Duodenal mucosa (tissue), 2 donors: ENCODE measurements at regions not wholly inside any gene's neighbourhood (a gene's known extent, or its start where the extent isn't known, plus 50 kb on each side); places are given as distances from the start of the nearest gene placed in this dataset.

ENCODE experiments used
- H3K27ac ChIP-seq: one replicate; pipeline ENCODE4 v1.7.0; 2013; ENCODE audit warnings: low read depth, low read length
- H3K27me3 ChIP-seq, 2 donors: one replicate each; pipeline ENCODE4 v1.7.0; 2013; ENCODE audit warnings: low read length in 2 of 2, control low read depth in 1 of 2; ENCODE audit not compliant: insufficient read depth in 2 of 2, control insufficient read depth in 1 of 2
- H3K36me3 ChIP-seq, 2 donors: one replicate each; pipeline ENCODE4 v1.7.0; 2013; ENCODE audit warnings: low read length in 2 of 2, control low read depth in 1 of 2; ENCODE audit not compliant: insufficient read depth in 2 of 2, control insufficient read depth in 1 of 2
- H3K4me1 ChIP-seq, 2 donors: one replicate each; pipeline ENCODE4 v1.7.0; 2013; ENCODE audit warnings: low read length in 2 of 2, control low read depth in 1 of 2; ENCODE audit not compliant: insufficient read depth in 2 of 2, control insufficient read depth in 1 of 2
- H3K4me3 ChIP-seq, 2 donors: one replicate each; pipeline ENCODE4 v1.7.0; 2013; ENCODE audit warnings: low read length in 2 of 2, low read depth in 1 of 2
- H3K9ac ChIP-seq, 2 donors: one replicate each; pipeline ENCODE4 v1.7.0; 2013; ENCODE audit warnings: low read length in 2 of 2, low read depth in 1 of 2
- H3K9me3 ChIP-seq, 2 donors: one replicate each; pipeline ENCODE4 v1.7.0; 2013; ENCODE audit warnings: low read length in 2 of 2, control low read depth in 1 of 2; ENCODE audit not compliant: control insufficient read depth in 1 of 2

DNA sequence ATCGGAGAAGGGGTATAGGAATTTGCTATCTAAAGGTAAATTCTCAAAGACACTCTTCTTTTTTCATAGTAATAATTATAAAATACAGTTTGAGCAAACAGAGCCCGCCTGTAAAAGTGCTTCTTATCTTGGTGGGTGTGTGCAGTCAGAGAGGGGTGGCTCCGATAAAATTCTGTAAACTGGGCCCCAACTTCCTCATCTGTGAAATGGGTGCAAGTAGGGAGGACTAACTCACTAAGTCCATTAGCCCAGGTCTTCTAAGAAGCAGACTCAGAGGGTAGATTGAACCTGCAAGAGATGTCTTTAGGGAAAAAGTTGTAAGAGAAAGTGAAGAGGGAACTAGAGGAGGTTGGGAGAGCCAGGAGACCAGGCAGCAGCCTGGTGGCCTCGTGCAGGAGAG lies 245.8 kb upstream of the RREB1 start:
- no peak overlapping the region for H3K9ac ChIP-seq
- H3K27me3 ChIP-seq = no peaks in the 10 kb centered on the region
- H3K4me1 ChIP-seq = peaks cover 19 to 25% of the 10 kb centered on the region in 2 donors
- no peaks in the 10 kb centered on the region for H3K36me3 ChIP-seq
- no peaks in the 10 kb centered on the region for H3K9me3 ChIP-seq
- no peak overlapping the region for H3K27ac ChIP-seq
- no peak overlapping the region for H3K4me3 ChIP-seq

DNA sequence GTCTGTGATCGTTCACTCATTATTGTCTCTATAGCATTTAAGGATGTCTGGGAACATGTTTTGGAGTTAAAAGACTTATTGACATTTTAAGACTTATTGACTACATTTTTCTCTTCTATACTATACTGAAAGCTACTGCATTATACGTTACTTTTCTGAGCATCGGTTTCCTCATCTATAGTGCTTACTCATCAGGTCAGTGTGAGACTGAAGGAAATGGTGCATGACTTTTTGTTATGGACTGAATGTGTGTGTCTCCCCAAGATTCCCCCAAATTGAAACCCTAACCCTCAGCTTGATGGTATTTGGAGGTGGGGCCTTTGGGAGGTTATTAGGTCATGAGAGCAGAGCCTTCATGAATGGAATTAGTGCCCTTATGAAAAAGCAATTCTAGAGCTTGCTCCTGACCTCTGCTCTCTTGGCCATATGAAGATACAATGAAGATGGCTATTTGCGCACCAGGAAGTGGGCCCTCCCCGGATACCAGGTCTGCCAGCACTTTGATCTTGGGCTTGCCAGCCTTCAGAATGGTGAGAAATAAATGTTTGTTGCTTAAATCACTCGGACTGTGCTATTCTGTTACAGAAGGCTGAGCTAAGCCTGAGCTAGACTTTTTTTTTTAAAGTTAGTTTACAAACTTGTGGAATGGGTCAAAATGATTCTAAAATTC lies 243.7 kb upstream of the RREB1 start:
- no peaks in the 10 kb centered on the region for H3K9me3 ChIP-seq
- no peak overlapping the region for H3K27ac ChIP-seq
- peaks cover 5 to 10% of the 10 kb centered on the region in 2 donors for H3K4me1 ChIP-seq
- H3K36me3 ChIP-seq = no peaks in the 10 kb centered on the region
- no peak overlapping the region for H3K4me3 ChIP-seq
- H3K9ac ChIP-seq = no peak overlapping the region
- H3K27me3 ChIP-seq = no peaks in the 10 kb centered on the region

DNA sequence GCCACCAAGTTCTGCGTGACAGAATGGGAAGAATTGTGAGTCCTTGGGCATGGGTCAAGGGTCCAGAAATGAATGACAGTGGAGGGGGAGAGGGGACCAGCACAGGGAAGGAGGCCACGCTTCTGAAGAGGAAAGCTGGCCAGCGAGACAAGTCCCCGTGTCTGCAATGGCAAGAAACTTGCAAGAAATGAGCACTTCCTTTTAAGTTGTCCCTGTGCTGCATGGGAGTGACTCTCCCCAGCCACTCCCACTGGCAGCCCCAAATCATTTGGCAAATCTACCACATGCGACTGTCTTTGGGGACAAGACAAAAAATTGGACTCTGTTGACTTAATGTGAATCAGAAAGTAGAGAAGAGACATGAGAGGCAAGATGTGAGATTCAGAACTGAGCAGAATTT lies 242.2 kb upstream of the RREB1 start:
- H3K27me3 ChIP-seq = no peaks in the 10 kb centered on the region
- H3K4me3 ChIP-seq = no peak overlapping the region
- H3K4me1 ChIP-seq = peaks cover 5 to 10% of the 10 kb centered on the region in 2 donors
- no peak overlapping the region for H3K27ac ChIP-seq
- no peak overlapping the region for H3K9ac ChIP-seq
- H3K9me3 ChIP-seq = no peaks in the 10 kb centered on the region
- H3K36me3 ChIP-seq = no peaks in the 10 kb centered on the region

DNA sequence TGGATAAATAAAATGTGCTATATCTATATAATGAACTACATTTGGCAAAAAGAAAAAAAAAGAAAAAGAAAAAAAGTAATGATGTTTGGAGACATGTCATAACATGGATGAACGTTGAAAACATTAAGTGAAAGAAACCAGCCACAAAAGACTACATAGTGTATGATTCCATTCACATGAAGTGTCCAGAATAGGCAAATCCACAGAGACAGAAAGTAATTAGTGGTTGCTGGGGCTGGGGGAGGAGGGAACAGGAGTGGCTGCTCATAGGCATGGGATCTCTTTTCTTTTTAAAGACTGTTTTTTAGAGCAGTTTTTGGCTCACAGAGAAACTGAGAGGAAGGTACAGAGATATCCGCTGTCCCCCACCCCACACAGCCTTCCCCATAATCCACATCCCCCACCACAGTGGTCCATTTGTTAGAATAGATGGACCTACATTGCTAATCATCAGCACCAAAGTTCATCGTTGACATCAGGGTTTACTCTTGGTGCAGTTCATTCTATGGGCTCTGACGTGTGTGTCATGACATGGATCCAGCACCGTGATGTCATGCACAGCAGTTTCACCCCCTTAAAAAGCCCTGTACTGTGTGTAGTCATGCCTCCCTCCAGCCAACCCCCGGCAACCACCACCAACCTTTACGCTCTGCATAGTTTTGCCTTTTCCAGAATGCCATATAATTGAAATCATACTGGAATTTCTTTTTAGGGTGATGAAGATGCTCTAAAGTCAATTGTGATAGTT lies 240.9 kb upstream of the RREB1 start:
- no peak overlapping the region for H3K27ac ChIP-seq
- no peaks in the 10 kb centered on the region for H3K9me3 ChIP-seq
- H3K9ac ChIP-seq = no peak overlapping the region
- H3K4me3 ChIP-seq = no peak overlapping the region
- H3K36me3 ChIP-seq = no peaks in the 10 kb centered on the region
- H3K27me3 ChIP-seq = no peaks in the 10 kb centered on the region
- peaks cover 0 to 2% of the 10 kb centered on the region in 2 donors for H3K4me1 ChIP-seq

DNA sequence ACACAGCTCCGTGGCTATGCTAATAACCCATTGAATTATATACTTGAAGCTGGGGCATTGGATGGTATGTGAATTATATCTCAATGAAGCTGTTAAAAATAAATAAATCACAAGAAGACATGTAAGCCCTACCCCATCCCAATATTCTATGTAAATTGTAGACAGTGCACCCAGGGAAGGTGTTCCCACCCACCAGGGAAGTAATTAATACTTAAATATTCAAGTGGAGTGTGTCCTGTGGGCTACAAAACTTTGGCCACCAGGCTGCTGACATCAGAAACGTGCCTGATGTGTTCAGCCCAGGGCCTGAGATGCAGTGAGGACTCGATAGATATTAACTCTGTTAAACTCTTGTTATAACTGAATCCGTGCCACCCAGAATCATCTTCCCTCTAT lies 240.4 kb upstream of the RREB1 start:
- Histone ChIP-seq H3K27me3 (no peaks in the 10 kb centered on the region), H3K27ac (no peak overlapping the region)

DNA sequence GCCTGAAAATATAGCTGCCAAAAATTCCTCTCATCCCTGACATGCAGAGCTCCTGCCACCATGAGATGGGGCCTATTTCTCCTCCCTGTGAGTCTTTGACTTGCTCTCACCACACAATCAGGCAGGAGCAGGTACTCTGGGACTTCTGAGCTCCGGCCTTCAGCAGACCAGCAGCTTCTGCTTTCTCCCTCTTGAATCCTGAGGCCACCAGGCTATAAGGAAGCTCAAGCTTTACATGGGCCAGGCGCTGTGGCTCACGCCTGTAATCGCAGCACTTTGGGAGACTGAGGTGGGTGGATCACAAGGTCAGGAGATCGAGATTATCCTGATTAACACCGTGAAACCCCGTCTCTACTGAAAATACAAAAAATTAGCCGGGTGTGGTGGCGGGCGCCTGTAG lies 238.7 kb upstream of the RREB1 start:
- Histone ChIP-seq H3K4me3 (no peak overlapping the region), H3K36me3 (no peaks in the 10 kb centered on the region), H3K27me3 (no peaks in the 10 kb centered on the region), H3K9ac (no peak overlapping the region), H3K27ac (no peak overlapping the region), H3K9me3 (no peaks in the 10 kb centered on the region), H3K4me1 (no peaks in the 10 kb centered on the region)

More for the DNA sequence above, 240.4 kb upstream of the RREB1 start:
- no peak overlapping the region for H3K9ac ChIP-seq
- H3K4me3 ChIP-seq = no peak overlapping the region
- no peaks in the 10 kb centered on the region for H3K9me3 ChIP-seq
- no peaks in the 10 kb centered on the region for H3K4me1 ChIP-seq
- no peaks in the 10 kb centered on the region for H3K36me3 ChIP-seq

DNA sequence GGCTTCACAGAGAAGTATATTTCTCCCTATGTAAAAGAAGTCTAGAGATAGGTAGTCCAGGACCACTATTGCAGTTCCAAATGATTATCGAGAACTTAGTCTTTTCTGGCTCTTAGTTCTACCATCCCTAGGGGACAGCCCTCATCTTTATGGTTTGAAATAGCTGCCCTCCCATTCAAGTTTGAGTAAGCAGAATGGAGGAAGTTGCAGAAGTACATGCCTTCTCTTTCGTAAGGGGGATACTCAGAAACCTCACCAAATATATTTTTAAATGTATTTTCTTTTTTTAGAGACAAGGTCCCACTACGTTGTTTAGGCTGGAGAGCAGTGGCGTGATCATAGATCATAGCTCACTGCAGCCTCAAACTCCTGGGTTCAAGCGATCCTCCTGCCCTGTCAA lies 236.8 kb upstream of the RREB1 start:
- Histone ChIP-seq H3K4me3 (no peak overlapping the region), H3K9me3 (no peaks in the 10 kb centered on the region), H3K4me1 (no peaks in the 10 kb centered on the region), H3K27ac (no peak overlapping the region), H3K27me3 (no peaks in the 10 kb centered on the region), H3K36me3 (no peaks in the 10 kb centered on the region), H3K9ac (no peak overlapping the region)

DNA sequence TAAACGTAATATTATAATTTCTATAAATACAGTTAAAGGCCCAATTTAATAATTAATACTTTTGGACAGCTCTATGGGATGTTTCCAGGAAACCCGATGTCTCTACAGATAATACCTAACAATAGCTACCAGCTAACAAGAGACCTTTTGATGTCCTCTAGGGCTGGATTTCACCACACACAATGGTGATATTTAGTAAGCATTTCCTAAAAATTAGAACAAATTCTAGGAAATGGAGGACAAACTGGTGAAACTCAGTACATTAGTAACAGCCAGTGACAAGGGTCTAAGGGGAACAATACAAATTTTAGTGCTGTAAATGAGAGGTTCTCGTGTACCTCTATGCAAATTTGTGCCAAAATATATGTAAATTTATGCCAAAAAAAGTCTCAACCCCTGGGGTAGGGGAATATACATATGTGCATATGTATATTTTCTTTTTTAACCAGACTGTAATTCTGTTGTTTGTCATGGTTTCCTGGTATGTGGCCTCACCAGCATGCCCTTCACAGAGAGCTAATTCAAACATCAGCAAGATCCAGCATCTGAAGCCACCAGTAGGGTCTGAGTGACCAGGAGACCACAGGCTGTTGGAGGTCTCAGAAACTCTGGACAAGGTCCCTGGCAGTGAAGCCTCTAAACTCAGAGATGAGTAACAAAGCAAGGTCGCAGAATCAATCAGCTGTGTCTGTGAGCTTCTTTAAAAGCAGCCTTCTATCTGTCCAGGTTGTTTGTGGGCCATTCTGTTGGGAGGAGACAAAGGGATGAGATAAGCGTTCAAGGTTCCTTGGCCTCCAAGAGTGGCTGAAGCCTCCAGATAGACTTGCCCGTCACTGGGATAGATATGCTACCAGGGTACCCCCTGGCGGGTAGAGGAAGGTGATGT lies 235.1 kb upstream of the RREB1 start:
- H3K9ac ChIP-seq = no peak overlapping the region
- H3K27ac ChIP-seq = no peak overlapping the region
- no peaks in the 10 kb centered on the region for H3K27me3 ChIP-seq
- no peaks in the 10 kb centered on the region for H3K36me3 ChIP-seq
- no peaks in the 10 kb centered on the region for H3K4me1 ChIP-seq
- no peak overlapping the region for H3K4me3 ChIP-seq
- H3K9me3 ChIP-seq = no peaks in the 10 kb centered on the region

DNA sequence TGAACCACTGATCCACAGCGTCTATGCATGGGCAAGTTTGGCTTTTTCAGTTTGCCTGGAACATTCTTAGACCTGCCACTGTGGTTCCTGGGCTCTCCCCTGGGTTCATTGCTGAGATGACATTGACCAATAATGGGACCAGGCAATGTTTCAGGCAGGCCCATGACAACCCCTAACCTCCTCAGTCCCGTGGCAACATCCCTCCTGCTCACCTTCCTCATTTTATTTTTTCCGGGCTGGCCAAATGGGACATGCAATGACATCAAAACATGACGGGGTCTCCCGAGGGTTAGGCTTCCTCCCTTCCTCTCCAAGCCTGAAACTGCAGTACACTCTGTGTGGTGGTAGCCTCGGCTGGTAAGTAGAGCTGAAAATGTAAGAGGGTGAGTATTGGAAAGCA lies 234.0 kb upstream of the RREB1 start:
- no peak overlapping the region for H3K4me3 ChIP-seq
- H3K36me3 ChIP-seq = no peaks in the 10 kb centered on the region
- H3K27me3 ChIP-seq = no peaks in the 10 kb centered on the region
- H3K9ac ChIP-seq = no peak overlapping the region
- no peak overlapping the region for H3K27ac ChIP-seq
- peaks cover 0 to 2% of the 10 kb centered on the region in 2 donors for H3K4me1 ChIP-seq
- H3K9me3 ChIP-seq = no peaks in the 10 kb centered on the region
